ENCODE measurements at regions not wholly inside any gene's neighbourhood (a gene's known extent, or its start where the extent isn't known, plus 50 kb on each side); places are given as distances from the start of the nearest gene placed in this dataset.

GRCh38 chr9:120182011-120182410 lies 398.0 kb downstream of the CDK5RAP2 start:
- TF ChIP-seq CTCF (IDR thresholded peaks at IDR 0.05) (no peak), POLR2A (IDR thresholded peaks at IDR 0.05) (no peak)

All from uterus (tissue), 2 donors.